ENCODE measurements at regions not wholly inside any gene's neighbourhood (a gene's known extent, or its start where the extent isn't known, plus 50 kb on each side); places are given as distances from the start of the nearest gene placed in this dataset.
"Not testable (repeated sequence)": the region's sequence is repeated elsewhere in the genome, so short reads cannot be mapped to it uniquely, and the experiment has no call there.

- H3K4me3 ChIP-seq (ENCODE audit: low read length) = no peak overlapping the region
- H3K4me1 ChIP-seq (ENCODE audit: insufficient read depth, low read length) = peaks cover 72% of the 10 kb centered on the region
- no peaks in the 10 kb centered on the region for H3K9me3 ChIP-seq (ENCODE audit: low read depth, low read length)
- no peaks in the 10 kb centered on the region for H3K27me3 ChIP-seq (ENCODE audit: insufficient read depth, low read length)
Measured at GRCh38 chr7:142440906-142441411, 183.1 kb upstream of the PRSS58 start.

- Histone ChIP-seq H3K4me3 (ENCODE audit: low read length) (no peak overlapping the region), H3K27me3 (ENCODE audit: insufficient read depth, low read length) (no peaks in the 10 kb centered on the region), H3K9me3 (ENCODE audit: low read depth, low read length) (no peaks in the 10 kb centered on the region), H3K4me1 (ENCODE audit: insufficient read depth, low read length) (peaks cover 72% of the 10 kb centered on the region)
Measured at GRCh38 chr7:142440219-142440905, 182.5 kb upstream of the PRSS58 start.

- Histone ChIP-seq H3K9me3 (ENCODE audit: low read depth, low read length) (no peaks in the 10 kb centered on the region), H3K4me3 (ENCODE audit: low read length) (no peak overlapping the region), H3K4me1 (ENCODE audit: insufficient read depth, low read length) (peaks cover 69% of the 10 kb centered on the region), H3K27me3 (ENCODE audit: insufficient read depth, low read length) (no peaks in the 10 kb centered on the region)
Measured at GRCh38 chr7:142439739-142440138, 181.9 kb upstream of the PRSS58 start.

- Histone ChIP-seq H3K4me1 (ENCODE audit: insufficient read depth, low read length) (peaks cover 69% of the 10 kb centered on the region), H3K4me3 (ENCODE audit: low read length) (no peak overlapping the region), H3K27me3 (ENCODE audit: insufficient read depth, low read length) (no peaks in the 10 kb centered on the region), H3K9me3 (ENCODE audit: low read depth, low read length) (no peaks in the 10 kb centered on the region)
Measured at GRCh38 chr7:142438923-142439515, 181.2 kb upstream of the PRSS58 start.

- Histone ChIP-seq H3K9me3 (ENCODE audit: low read depth, low read length) (no peaks in the 10 kb centered on the region), H3K4me3 (ENCODE audit: low read length) (no peak overlapping the region), H3K4me1 (ENCODE audit: insufficient read depth, low read length) (peaks cover 65% of the 10 kb centered on the region), H3K27me3 (ENCODE audit: insufficient read depth, low read length) (no peaks in the 10 kb centered on the region)
Measured at GRCh38 chr7:142438235-142438922, 180.5 kb upstream of the PRSS58 start.

- H3K9me3 ChIP-seq (ENCODE audit: low read depth, low read length) = no peaks in the 10 kb centered on the region
- no peaks in the 10 kb centered on the region for H3K27me3 ChIP-seq (ENCODE audit: insufficient read depth, low read length)
- H3K4me3 ChIP-seq (ENCODE audit: low read length) = no peak overlapping the region
- H3K4me1 ChIP-seq (ENCODE audit: insufficient read depth, low read length) = peaks cover 59% of the 10 kb centered on the region
Measured at GRCh38 chr7:142437741-142438140, 179.9 kb upstream of the PRSS58 start.

GRCh38 chr7:142436601-142437000 is 178.7 kb upstream of the PRSS58 start:
- H3K4me3 ChIP-seq (ENCODE audit: low read length) = no peak overlapping the region
- no peaks in the 10 kb centered on the region for H3K9me3 ChIP-seq (ENCODE audit: low read depth, low read length)
- H3K4me1 ChIP-seq (ENCODE audit: insufficient read depth, low read length) = peaks cover 47% of the 10 kb centered on the region
- no peaks in the 10 kb centered on the region for H3K27me3 ChIP-seq (ENCODE audit: insufficient read depth, low read length)

GRCh38 chr7:142435606-142436005 is 177.7 kb upstream of the PRSS58 start:
- peaks cover 37% of the 10 kb centered on the region for H3K4me1 ChIP-seq (ENCODE audit: insufficient read depth, low read length)
- H3K9me3 ChIP-seq (ENCODE audit: low read depth, low read length); H3K27me3 ChIP-seq (ENCODE audit: insufficient read depth, low read length); H3K4me3 ChIP-seq (ENCODE audit: low read length): not testable (repeated sequence)

GRCh38 chr7:142434666-142435167 is 176.9 kb upstream of the PRSS58 start:
- Histone ChIP-seq H3K4me3 (ENCODE audit: low read length) (no peak overlapping the region), H3K4me1 (ENCODE audit: insufficient read depth, low read length) (peaks cover 28% of the 10 kb centered on the region), H3K27me3 (ENCODE audit: insufficient read depth, low read length) (no peaks in the 10 kb centered on the region)

GRCh38 chr7:142434133-142434532 is 176.3 kb upstream of the PRSS58 start:
- H3K4me1 ChIP-seq (ENCODE audit: insufficient read depth, low read length) = peaks cover 23% of the 10 kb centered on the region
- H3K9me3 ChIP-seq (ENCODE audit: low read depth, low read length); H3K27me3 ChIP-seq (ENCODE audit: insufficient read depth, low read length); H3K4me3 ChIP-seq (ENCODE audit: low read length): not testable (repeated sequence)

More at GRCh38 chr7:142434666-142435167, 176.9 kb upstream of the PRSS58 start:
- H3K9me3 ChIP-seq (ENCODE audit: low read depth, low read length) = no peaks in the 10 kb centered on the region

- H3K27me3 ChIP-seq (ENCODE audit: insufficient read depth, low read length) = no peaks in the 10 kb centered on the region
- no peak overlapping the region for H3K4me3 ChIP-seq (ENCODE audit: low read length)
- H3K9me3 ChIP-seq (ENCODE audit: low read depth, low read length) = no peaks in the 10 kb centered on the region
- peaks cover 13% of the 10 kb centered on the region for H3K4me1 ChIP-seq (ENCODE audit: insufficient read depth, low read length)
Measured at GRCh38 chr7:142432377-142432776, 174.5 kb upstream of the PRSS58 start.

GRCh38 chr7:142431491-142431890 is 173.6 kb upstream of the PRSS58 start:
- Histone ChIP-seq H3K4me3 (ENCODE audit: low read length) (no peak overlapping the region), H3K9me3 (ENCODE audit: low read depth, low read length) (no peaks in the 10 kb centered on the region), H3K27me3 (ENCODE audit: insufficient read depth, low read length) (no peaks in the 10 kb centered on the region), H3K4me1 (ENCODE audit: insufficient read depth, low read length) (peaks cover 13% of the 10 kb centered on the region)

GRCh38 chr7:142428094-142428493 is 170.2 kb upstream of the PRSS58 start:
- Histone ChIP-seq H3K27me3 (ENCODE audit: insufficient read depth, low read length) (no peaks in the 10 kb centered on the region), H3K4me1 (ENCODE audit: insufficient read depth, low read length) (no peaks in the 10 kb centered on the region), H3K9me3 (ENCODE audit: low read depth, low read length) (no peaks in the 10 kb centered on the region), H3K4me3 (ENCODE audit: low read length) (no peak overlapping the region)

GRCh38 chr7:142425281-142425680 is 167.4 kb upstream of the PRSS58 start:
- Histone ChIP-seq H3K9me3 (ENCODE audit: low read depth, low read length) (no peaks in the 10 kb centered on the region), H3K4me3 (ENCODE audit: low read length) (no peak overlapping the region), H3K4me1 (ENCODE audit: insufficient read depth, low read length) (no peaks in the 10 kb centered on the region), H3K27me3 (ENCODE audit: insufficient read depth, low read length) (no peaks in the 10 kb centered on the region)

GRCh38 chr7:142422621-142423020 is 164.8 kb upstream of the PRSS58 start:
- Histone ChIP-seq H3K4me3 (ENCODE audit: low read length) (no peak overlapping the region), H3K9me3 (ENCODE audit: low read depth, low read length) (no peaks in the 10 kb centered on the region), H3K4me1 (ENCODE audit: insufficient read depth, low read length) (peaks cover 4% of the 10 kb centered on the region), H3K27me3 (ENCODE audit: insufficient read depth, low read length) (no peaks in the 10 kb centered on the region)

Measured in mononuclear cell (primary cell).